Astrocyte (in vitro differentiated cells and primary cell): ENCODE measurements at regions not wholly inside any gene's neighbourhood (a gene's known extent, or its start where the extent isn't known, plus 50 kb on each side); places are given as distances from the start of the nearest gene placed in this dataset.

ENCODE experiments used
- DNase-seq: peaks from one replicate; pipeline ENCODE4 v3.0.0-alpha.2; 2010; ENCODE audit warnings: low read depth
- FAIRE-seq: peaks from 2 replicates; lab custom pipeline; 2011; peaks lifted over from hg19 to GRCh38; lab: Jason Lieb, UNC
- H2AFZ ChIP-seq: 2 replicates; pipeline ENCODE4 v1.6.0; 2012; ENCODE audit warnings: low read depth, low read length, inconsistent platforms
- H3K27ac ChIP-seq: 2 replicates; pipeline ENCODE4 v1.5.1; 2011; ENCODE audit warnings: low read depth, low read length, inconsistent platforms
- H3K27me3 ChIP-seq: 2 replicates; pipeline ENCODE4 v1.6.0; 2011; ENCODE audit warnings: low read length, inconsistent platforms; ENCODE audit not compliant: insufficient read depth
- H3K36me3 ChIP-seq: 2 replicates; pipeline ENCODE4 v1.5.1; 2011; ENCODE audit warnings: low read length, inconsistent platforms; ENCODE audit not compliant: insufficient read depth
- H3K4me1 ChIP-seq: 2 replicates; pipeline ENCODE4 v1.5.1; 2011; ENCODE audit warnings: low read length, inconsistent platforms; ENCODE audit not compliant: insufficient read depth
- H3K4me2 ChIP-seq: 2 replicates; pipeline ENCODE4 v1.6.0; 2012; ENCODE audit warnings: low read length, inconsistent platforms
- H3K4me3 ChIP-seq: 2 replicates; pipeline ENCODE4 v1.5.1; 2011; ENCODE audit warnings: low read depth, mild to moderate bottlenecking, low read length, inconsistent platforms; ENCODE audit not compliant: insufficient read depth
- H3K79me2 ChIP-seq: 2 replicates; pipeline ENCODE4 v1.6.0; 2012; ENCODE audit warnings: mild to moderate bottlenecking, low read length, inconsistent platforms; ENCODE audit not compliant: insufficient read depth
- H3K9ac ChIP-seq: 2 replicates; pipeline ENCODE4 v1.6.0; 2012; ENCODE audit warnings: mild to moderate bottlenecking, low read length, inconsistent platforms
- H3K9me3 ChIP-seq: 2 replicates; pipeline ENCODE4 v1.5.1; 2012; ENCODE audit warnings: low read depth, mild to moderate bottlenecking, low read length, inconsistent platforms; ENCODE audit not compliant: insufficient read depth
- H4K20me1 ChIP-seq: 2 replicates; pipeline ENCODE4 v1.6.0; 2012; ENCODE audit warnings: low read length, inconsistent platforms; ENCODE audit not compliant: insufficient read depth
- H3K27ac Mint-ChIP-seq: one replicate; pipeline ENCODE4 v1.8.0; 2021; ENCODE audit warnings: mild to moderate bottlenecking, mixed read lengths; ENCODE audit not compliant: unreplicated experiment
- H3K27me3 Mint-ChIP-seq: one replicate; pipeline ENCODE4 v1.8.0; 2021; ENCODE audit warnings: low read depth, mixed read lengths; ENCODE audit not compliant: unreplicated experiment
- H3K36me3 Mint-ChIP-seq: one replicate; pipeline ENCODE4 v1.8.0; 2021; ENCODE audit warnings: low read depth, mixed read lengths; ENCODE audit not compliant: unreplicated experiment
- H3K4me1 Mint-ChIP-seq: one replicate; pipeline ENCODE4 v1.8.0; 2021; ENCODE audit warnings: low read depth, mixed read lengths; ENCODE audit not compliant: unreplicated experiment
- H3K4me3 Mint-ChIP-seq: one replicate; pipeline ENCODE4 v1.8.0; 2021; ENCODE audit warnings: mild to moderate bottlenecking, moderate library complexity, mixed read lengths; ENCODE audit not compliant: unreplicated experiment
- H3K9me3 Mint-ChIP-seq: one replicate; pipeline ENCODE4 v1.8.0; 2021; ENCODE audit warnings: mild to moderate bottlenecking, mixed read lengths; ENCODE audit not compliant: unreplicated experiment
- EZH2 ChIP-seq: IDR thresholded peaks from 2 replicates; pipeline ENCODE4 v1.6.1; 2012; ENCODE audit warnings: mild to moderate bottlenecking, low read length, inconsistent platforms; ENCODE audit not compliant: insufficient read depth
- TF ChIP-seq, protein P1 (sequence below): IDR thresholded peaks from 2 replicates; pipeline ENCODE4 v1.5.1; 2011; ENCODE audit warnings: low read depth, mild to moderate bottlenecking, inconsistent platforms, low read length, moderate library complexity; ENCODE audit not compliant: insufficient read depth

DNA sequence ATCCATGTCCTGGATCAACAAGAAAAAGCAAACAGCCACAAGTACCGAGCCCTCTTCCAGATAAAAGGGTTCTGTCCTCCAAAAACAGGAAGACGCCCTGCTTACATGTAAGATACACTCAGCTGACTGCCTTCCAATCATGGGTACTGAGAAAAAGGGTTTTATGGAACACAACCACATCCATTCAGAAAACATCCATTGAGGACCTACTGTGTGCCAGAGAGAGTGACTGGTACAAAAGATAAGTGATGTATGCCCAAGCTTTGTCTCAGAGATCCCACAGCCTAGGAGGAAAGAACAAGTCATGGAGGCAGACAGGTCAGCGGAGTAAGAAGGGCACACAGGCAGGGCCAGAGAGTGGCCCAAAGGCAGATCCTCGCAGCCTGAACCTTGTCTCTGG, 94.8 kb upstream of the SSTR4 start:
- no peak for TF ChIP-seq EZH2
- TF ChIP-seq, protein P1, sequence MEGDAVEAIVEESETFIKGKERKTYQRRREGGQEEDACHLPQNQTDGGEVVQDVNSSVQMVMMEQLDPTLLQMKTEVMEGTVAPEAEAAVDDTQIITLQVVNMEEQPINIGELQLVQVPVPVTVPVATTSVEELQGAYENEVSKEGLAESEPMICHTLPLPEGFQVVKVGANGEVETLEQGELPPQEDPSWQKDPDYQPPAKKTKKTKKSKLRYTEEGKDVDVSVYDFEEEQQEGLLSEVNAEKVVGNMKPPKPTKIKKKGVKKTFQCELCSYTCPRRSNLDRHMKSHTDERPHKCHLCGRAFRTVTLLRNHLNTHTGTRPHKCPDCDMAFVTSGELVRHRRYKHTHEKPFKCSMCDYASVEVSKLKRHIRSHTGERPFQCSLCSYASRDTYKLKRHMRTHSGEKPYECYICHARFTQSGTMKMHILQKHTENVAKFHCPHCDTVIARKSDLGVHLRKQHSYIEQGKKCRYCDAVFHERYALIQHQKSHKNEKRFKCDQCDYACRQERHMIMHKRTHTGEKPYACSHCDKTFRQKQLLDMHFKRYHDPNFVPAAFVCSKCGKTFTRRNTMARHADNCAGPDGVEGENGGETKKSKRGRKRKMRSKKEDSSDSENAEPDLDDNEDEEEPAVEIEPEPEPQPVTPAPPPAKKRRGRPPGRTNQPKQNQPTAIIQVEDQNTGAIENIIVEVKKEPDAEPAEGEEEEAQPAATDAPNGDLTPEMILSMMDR: no peak

DNA sequence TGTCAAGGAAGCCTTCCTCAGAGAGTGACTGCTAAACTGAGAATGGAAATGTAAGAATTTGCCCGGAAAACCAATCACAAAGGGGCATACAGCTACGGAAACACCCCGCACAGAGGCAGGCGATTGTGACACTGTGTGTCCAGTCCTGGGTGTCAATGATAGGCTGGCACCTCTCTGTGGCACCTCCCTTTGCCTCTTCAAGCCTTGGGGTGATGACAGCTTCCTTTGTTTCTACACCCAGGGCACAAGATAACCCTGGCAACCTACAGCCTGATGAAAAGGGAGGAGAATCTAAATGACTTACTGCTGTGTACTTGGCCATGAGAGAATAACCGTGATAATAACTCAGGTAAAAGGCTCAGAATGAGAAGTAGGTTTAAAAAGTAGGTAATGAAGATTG, 93.6 kb upstream of the SSTR4 start:
- Mint-ChIP-seq H3K27me3 (peaks cover 9% of the 10 kb centered on the region), H3K9me3 (no peaks in the 10 kb centered on the region), H3K4me3 (no peak overlapping the region), H3K36me3 (no peaks in the 10 kb centered on the region), H3K27ac (no peak overlapping the region), H3K4me1 (peaks cover 4% of the 10 kb centered on the region)
- FAIRE-seq (no peak), DNase-seq (no peak)
- H4K20me1 ChIP-seq: no peaks in the 10 kb centered on the region
- no peaks in the 10 kb centered on the region for H3K36me3 ChIP-seq
- no peak overlapping the region for H3K9ac ChIP-seq
- H2AFZ ChIP-seq: no peak overlapping the region
- H3K4me1 ChIP-seq: no peaks in the 10 kb centered on the region
- H3K27me3 ChIP-seq: no peaks in the 10 kb centered on the region
- no peak overlapping the region for H3K4me3 ChIP-seq
- no peak overlapping the region for H3K27ac ChIP-seq
- H3K9me3 ChIP-seq: no peaks in the 10 kb centered on the region
- no peaks in the 10 kb centered on the region for H3K79me2 ChIP-seq
- no peak for TF ChIP-seq EZH2
- TF ChIP-seq, protein P1: no peak
- no peak overlapping the region for H3K4me2 ChIP-seq

More for the DNA sequence above, 94.8 kb upstream of the SSTR4 start:
- no peak overlapping the region for H3K9ac ChIP-seq
- Mint-ChIP-seq H3K27me3 (peaks cover 9% of the 10 kb centered on the region), H3K27ac (no peak overlapping the region), H3K4me1 (no peaks in the 10 kb centered on the region), H3K9me3 (no peaks in the 10 kb centered on the region), H3K4me3 (no peak overlapping the region), H3K36me3 (no peaks in the 10 kb centered on the region)
- no peaks in the 10 kb centered on the region for H4K20me1 ChIP-seq
- no peak overlapping the region for H3K27ac ChIP-seq
- no peak overlapping the region for H3K4me3 ChIP-seq
- no peaks in the 10 kb centered on the region for H3K9me3 ChIP-seq
- H3K4me2 ChIP-seq: no peak overlapping the region
- H3K4me1 ChIP-seq: no peaks in the 10 kb centered on the region
- FAIRE-seq (no peak), DNase-seq (no peak)
- no peaks in the 10 kb centered on the region for H3K36me3 ChIP-seq
- no peak overlapping the region for H2AFZ ChIP-seq
- H3K27me3 ChIP-seq: no peaks in the 10 kb centered on the region
- no peaks in the 10 kb centered on the region for H3K79me2 ChIP-seq

DNA sequence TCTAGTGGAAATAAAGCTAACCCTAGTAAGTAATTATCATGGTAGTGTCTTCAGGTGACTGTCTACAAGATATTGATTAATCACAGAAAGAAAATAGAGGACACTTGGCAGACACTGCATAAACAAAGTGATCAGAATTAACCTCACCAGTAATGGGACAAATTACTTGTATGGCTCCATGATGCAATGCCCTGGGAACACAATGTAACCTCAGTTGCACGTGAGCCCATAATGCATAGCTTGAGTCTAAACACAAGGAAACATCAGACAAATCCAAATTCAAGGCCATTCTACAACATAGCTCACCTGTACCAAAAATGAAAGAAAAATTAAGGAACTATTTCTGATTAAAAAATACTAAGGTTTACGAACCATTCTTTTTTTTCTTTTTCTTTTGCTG, 92.4 kb upstream of the SSTR4 start:
- Mint-ChIP-seq H3K27ac (no peak overlapping the region), H3K36me3 (no peaks in the 10 kb centered on the region), H3K9me3 (no peaks in the 10 kb centered on the region), H3K4me1 (peaks cover 13% of the 10 kb centered on the region), H3K27me3 (peaks cover 9% of the 10 kb centered on the region), H3K4me3 (no peak overlapping the region)
- Histone ChIP-seq H3K27me3 (no peaks in the 10 kb centered on the region), H3K9ac (no peak overlapping the region), H3K27ac (no peak overlapping the region), H3K79me2 (no peaks in the 10 kb centered on the region), H3K9me3 (no peaks in the 10 kb centered on the region), H3K36me3 (no peaks in the 10 kb centered on the region), H3K4me2 (no peak overlapping the region), H4K20me1 (no peaks in the 10 kb centered on the region), H3K4me1 (no peaks in the 10 kb centered on the region), H3K4me3 (no peak overlapping the region), H2AFZ (no peak overlapping the region)
- TF ChIP-seq EZH2: no peak
- TF ChIP-seq, protein P1: no peak
- DNase-seq: no peak
- FAIRE-seq: no peak
